Uterus (tissue), 3 donors: ENCODE measurements at regions not wholly inside any gene's neighbourhood (a gene's known extent, or its start where the extent isn't known, plus 50 kb on each side); places are given as distances from the start of the nearest gene placed in this dataset.

Experiments used
- DNase-seq, 2 donors: peaks; one replicate each; pipeline ENCODE4 v3.0.0-alpha.2; 2019 to 2020
- H3K27ac ChIP-seq, 2 donors: fragments of 200-600 bp; sonication (generic); 1 replicate in 1 of 2; 2 replicates in 1 of 2; pipeline ENCODE4 v1.5.1; 2016 to 2018
- H3K27me3 ChIP-seq, 2 donors: fragments of 200-600 bp; sonication (generic); one replicate each; pipeline ENCODE4 v1.5.1; 2018 to 2019; ENCODE audit warnings: control low read depth in 1 of 2
- H3K36me3 ChIP-seq, 2 donors: fragments of 200-600 bp; sonication (generic); one replicate each; pipeline ENCODE4 v1.5.1; 2019; ENCODE audit warnings: control low read depth in 1 of 2
- H3K4me1 ChIP-seq, 2 donors: fragments of 200-600 bp; sonication (generic); one replicate each; pipeline ENCODE4 v1.5.1; 2018 to 2019; ENCODE audit warnings: control low read depth in 1 of 2
- H3K4me3 ChIP-seq, 2 donors: fragments of 200-600 bp; sonication (generic); 1 replicate in 1 of 2; 2 replicates in 1 of 2; pipeline ENCODE4 v1.5.1; 2018 to 2019; ENCODE audit warnings: mild to moderate bottlenecking in 1 of 2
- H3K9me3 ChIP-seq, 2 donors: fragments of 200-600 bp; sonication (generic); one replicate each; pipeline ENCODE4 v1.5.1; 2019; ENCODE audit warnings: control low read depth in 1 of 2
- POLR2A ChIP-seq, 2 donors: fragments of 450-650 bp; IDR thresholded peaks; one replicate each; pipeline ENCODE4 v1.6.1; 2016; ENCODE audit warnings: antibody characterized with exemption in 2 of 2, mild to moderate bottlenecking in 1 of 2, moderate library complexity in 1 of 2
- intact Hi-C: fragments of 100-400 bp; cut with DNase I; formaldehyde crosslinking; loops from one replicate; pipeline ENCODE4 v1.15.1; 2023; ENCODE audit warnings: low total_unique reads
- TF ChIP-seq, protein P1 (sequence below), 4 experiments: fragments of 200-600 bp in 2 of 4; fragments of 450-650 bp in 2 of 4; sonication (generic) in 2 of 4; IDR thresholded peaks; one replicate each; pipeline ENCODE4 v1.5.1; 2016 to 2019; ENCODE audit warnings: antibody characterized with exemption in 4 of 4, mild to moderate bottlenecking in 2 of 4, moderate library complexity in 1 of 4
- donor health status: DM: yes; HTN: yes; CAD: no.

DNA sequence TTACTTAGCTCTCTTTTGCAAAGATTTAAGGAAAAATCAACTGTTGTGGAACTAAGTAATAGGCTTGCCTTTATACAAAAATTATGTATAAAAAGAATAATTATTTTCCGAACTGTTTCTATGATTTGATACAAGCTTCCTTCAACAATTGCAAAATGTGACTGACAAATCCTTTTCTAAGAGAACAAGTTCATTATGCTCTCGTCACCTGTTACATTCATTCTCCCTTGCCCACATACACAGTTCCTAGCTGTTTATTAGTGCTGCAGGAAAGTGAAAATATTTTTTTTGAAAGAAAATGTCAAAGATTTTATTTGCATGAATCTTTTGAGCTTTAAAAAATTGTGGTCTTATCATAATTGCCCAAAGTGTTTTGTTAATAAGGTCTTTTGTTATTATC, 466.2 kb downstream of the USP25 start:
- Histone ChIP-seq H3K27ac (peak overlapping the region; percentile 84 to 98), H3K9me3 (no peaks in the 10 kb centered on the region), H3K27me3 (no peaks in the 10 kb centered on the region), H3K4me1 (no peaks in the 10 kb centered on the region), H3K4me3 (peak overlapping the region; percentile 39 to 40), H3K36me3 (no peaks in the 10 kb centered on the region)
- DNase-seq, result no peak
- TF ChIP-seq POLR2A (IDR thresholded peaks at IDR 0.05), result no peak
- TF ChIP-seq, protein P1, sequence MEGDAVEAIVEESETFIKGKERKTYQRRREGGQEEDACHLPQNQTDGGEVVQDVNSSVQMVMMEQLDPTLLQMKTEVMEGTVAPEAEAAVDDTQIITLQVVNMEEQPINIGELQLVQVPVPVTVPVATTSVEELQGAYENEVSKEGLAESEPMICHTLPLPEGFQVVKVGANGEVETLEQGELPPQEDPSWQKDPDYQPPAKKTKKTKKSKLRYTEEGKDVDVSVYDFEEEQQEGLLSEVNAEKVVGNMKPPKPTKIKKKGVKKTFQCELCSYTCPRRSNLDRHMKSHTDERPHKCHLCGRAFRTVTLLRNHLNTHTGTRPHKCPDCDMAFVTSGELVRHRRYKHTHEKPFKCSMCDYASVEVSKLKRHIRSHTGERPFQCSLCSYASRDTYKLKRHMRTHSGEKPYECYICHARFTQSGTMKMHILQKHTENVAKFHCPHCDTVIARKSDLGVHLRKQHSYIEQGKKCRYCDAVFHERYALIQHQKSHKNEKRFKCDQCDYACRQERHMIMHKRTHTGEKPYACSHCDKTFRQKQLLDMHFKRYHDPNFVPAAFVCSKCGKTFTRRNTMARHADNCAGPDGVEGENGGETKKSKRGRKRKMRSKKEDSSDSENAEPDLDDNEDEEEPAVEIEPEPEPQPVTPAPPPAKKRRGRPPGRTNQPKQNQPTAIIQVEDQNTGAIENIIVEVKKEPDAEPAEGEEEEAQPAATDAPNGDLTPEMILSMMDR (IDR thresholded peaks at IDR 0.05), result no peak
- intact Hi-C loops, result no loop called here

DNA sequence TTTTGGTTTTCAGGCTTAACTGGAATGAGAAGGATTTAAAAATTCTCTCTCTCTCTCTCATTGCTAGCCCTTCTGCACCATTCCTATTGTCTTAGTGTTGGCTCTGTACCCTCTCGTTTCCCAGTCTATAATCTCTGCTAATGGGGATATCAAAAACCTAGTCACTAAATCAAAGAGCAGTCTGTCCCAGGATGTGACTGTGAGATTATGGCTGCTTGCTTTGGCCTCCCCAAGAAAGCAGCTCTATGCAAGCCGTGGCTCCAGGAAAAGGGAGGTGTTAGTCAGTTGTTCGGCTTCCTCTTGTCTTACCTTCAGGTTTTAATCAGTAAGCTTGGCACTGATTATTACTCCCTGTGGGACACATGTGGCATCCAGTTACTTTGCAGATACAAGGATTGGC, 468.8 kb downstream of the USP25 start:
- no peaks in the 10 kb centered on the region for H3K9me3 ChIP-seq
- H3K27me3 ChIP-seq, result no peaks in the 10 kb centered on the region
- TF ChIP-seq POLR2A (IDR thresholded peaks at IDR 0.05), result no peak
- TF ChIP-seq, protein P1 (IDR thresholded peaks at IDR 0.05), result no peak
- intact Hi-C loops, result no loop called here
- no peak for DNase-seq
- peak overlapping the region; percentile 84 to 98 for H3K27ac ChIP-seq
- no peak overlapping the region for H3K4me3 ChIP-seq
- peaks cover 0 to 7% of the 10 kb centered on the region in 2 donors for H3K4me1 ChIP-seq
- no peaks in the 10 kb centered on the region for H3K36me3 ChIP-seq

DNA sequence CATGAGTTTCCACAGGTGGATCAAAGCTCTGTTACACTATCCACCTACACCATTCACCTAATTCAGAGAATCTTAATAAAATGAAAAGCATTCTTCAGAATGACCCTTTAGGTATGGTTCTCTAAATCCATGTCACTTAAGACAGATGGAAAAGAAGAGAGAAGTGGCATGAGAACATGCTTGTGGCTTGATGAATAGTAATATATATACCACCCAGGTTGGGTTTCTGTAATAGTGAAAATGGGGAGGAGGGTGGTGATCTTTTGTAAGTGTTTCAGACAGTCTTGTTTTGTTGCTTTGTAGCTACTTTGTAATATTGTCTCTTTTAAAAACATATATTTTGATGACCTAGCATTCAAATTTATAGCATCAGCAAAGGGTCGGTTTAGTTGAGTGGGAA, 469.8 kb downstream of the USP25 start:
- Histone ChIP-seq H3K4me1 (peaks cover 0 to 8% of the 10 kb centered on the region in 2 donors), H3K36me3 (no peaks in the 10 kb centered on the region), H3K27ac (no peak overlapping the region), H3K27me3 (no peaks in the 10 kb centered on the region), H3K9me3 (no peaks in the 10 kb centered on the region), H3K4me3 (no peak overlapping the region)
- DNase-seq, result no peak
- intact Hi-C loops, result no loop called here
- TF ChIP-seq, protein P1 (IDR thresholded peaks at IDR 0.05), result no peak
- TF ChIP-seq POLR2A (IDR thresholded peaks at IDR 0.05), result no peak

DNA sequence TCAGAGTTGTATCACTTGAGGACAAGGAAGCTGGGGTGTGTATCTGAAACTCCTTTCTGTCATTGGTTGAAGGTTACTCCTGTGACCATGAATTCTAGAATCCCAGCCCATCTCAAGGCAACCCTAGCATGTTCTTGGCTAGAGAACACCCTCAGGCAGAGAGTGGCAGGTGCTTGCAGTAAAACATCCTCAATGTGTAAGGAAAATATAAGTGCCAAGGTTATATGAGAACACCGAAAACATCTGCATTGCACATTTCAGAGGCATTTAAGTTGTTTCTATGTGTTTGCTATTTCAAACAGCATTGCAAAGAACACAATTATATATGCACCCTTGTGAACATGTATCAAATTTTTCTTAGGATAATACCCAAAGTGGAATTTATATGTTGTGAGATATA, 471.9 kb downstream of the USP25 start:
- intact Hi-C loops, result no loop called here
- H3K4me3 ChIP-seq, result no peak overlapping the region
- no peaks in the 10 kb centered on the region for H3K9me3 ChIP-seq
- no peak overlapping the region for H3K27ac ChIP-seq
- no peak for TF ChIP-seq POLR2A (IDR thresholded peaks at IDR 0.05)
- TF ChIP-seq, protein P1 (IDR thresholded peaks at IDR 0.05), result no peak
- H3K36me3 ChIP-seq, result no peaks in the 10 kb centered on the region
- H3K4me1 ChIP-seq, result peaks cover 0 to 13% of the 10 kb centered on the region in 2 donors
- H3K27me3 ChIP-seq, result no peaks in the 10 kb centered on the region
- DNase-seq, result no peak

DNA sequence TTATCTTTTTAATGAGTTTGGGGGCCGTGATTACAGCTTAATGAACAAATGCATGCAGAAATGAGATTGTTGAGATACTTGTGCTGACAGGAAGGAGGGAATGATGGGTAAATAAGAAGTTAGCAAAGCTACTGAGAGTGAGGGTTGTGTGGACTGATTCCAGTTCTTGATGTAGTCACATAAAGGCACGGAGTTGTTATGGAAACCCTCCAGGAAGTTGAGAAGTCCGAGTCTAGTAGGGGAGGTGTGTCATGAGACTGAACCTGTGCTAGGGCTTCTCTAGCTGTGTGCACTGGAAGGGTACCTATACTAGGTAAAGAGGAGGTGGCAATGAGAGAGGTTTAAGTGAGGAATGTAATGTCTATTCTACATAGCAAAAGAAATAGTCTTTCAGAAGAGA, 475.7 kb downstream of the USP25 start:
- TF ChIP-seq POLR2A (IDR thresholded peaks at IDR 0.05), result no peak
- TF ChIP-seq, protein P1 (IDR thresholded peaks at IDR 0.05), result no peak
- intact Hi-C loops, result no loop called here
- no peak for DNase-seq
- H3K36me3 ChIP-seq, result no peaks in the 10 kb centered on the region
- no peaks in the 10 kb centered on the region for H3K27me3 ChIP-seq
- H3K27ac ChIP-seq, result peak overlapping the region; percentile 8 to 37
- no peak overlapping the region for H3K4me3 ChIP-seq
- no peaks in the 10 kb centered on the region for H3K9me3 ChIP-seq
- H3K4me1 ChIP-seq, result peaks cover 0 to 13% of the 10 kb centered on the region in 2 donors
